Endothelial cell of umbilical vein (primary cell): ENCODE measurements at regions not wholly inside any gene's neighbourhood (a gene's known extent, or its start where the extent isn't known, plus 50 kb on each side); places are given as distances from the start of the nearest gene placed in this dataset.

Experiments
- BruUV-seq: library from RNA; stranded (reverse); fragments of 400-500 nt; replicated peaks from 2 replicates; lab custom pipeline; 2021; lab: Mats Ljungman, UMichigan
- CTCF ChIA-PET: fragments of 300-600, 350-600 bp; sonication (Branson Sonifier 250); formaldehyde crosslinking; loops from one replicate; lab custom pipeline; 2021; ENCODE audit warnings: antibody characterized with exemption, inconsistent platforms; lab: Charles Lee
- POLR2A ChIA-PET: fragments of 300-600, 350-600 bp; sonication (Branson Sonifier 250); formaldehyde crosslinking; loops from one replicate; lab custom pipeline; 2021; ENCODE audit warnings: antibody characterized with exemption, inconsistent platforms; lab: Charles Lee
- DNase-seq: peaks from one replicate; pipeline ENCODE4 v3.0.0-alpha.2; 2011; ENCODE audit warnings: low read depth, low spot score
- FAIRE-seq: peaks from 2 replicates; lab custom pipeline; 2011; peaks lifted over from hg19 to GRCh38; lab: Jason Lieb, UNC
- H2AFZ ChIP-seq: 2 replicates; pipeline ENCODE4 v1.6.0; 2012; ENCODE audit warnings: low read depth, low read length, control low read depth, inconsistent platforms
- H3K27ac ChIP-seq: 2 replicates; pipeline ENCODE4 v1.5.1; 2011; ENCODE audit warnings: low read depth, mild to moderate bottlenecking, control low read depth, low read length, moderate library complexity; ENCODE audit not compliant: insufficient read depth
- H3K27me3 ChIP-seq, 2 experiments: 2 replicates each; pipeline versions ENCODE4 v1.6.0 to v1.6.1; 2011; ENCODE audit warnings: low read length in 2 of 2, mixed read lengths in 1 of 2; ENCODE audit not compliant: control insufficient read depth in 2 of 2, insufficient read depth in 2 of 2
- H3K36me3 ChIP-seq, 2 experiments: 2 replicates in 1 of 2; 3 replicates in 1 of 2; pipeline ENCODE4 v1.5.1; 2011; ENCODE audit warnings: low read length in 2 of 2, mild to moderate bottlenecking in 1 of 2, moderate library complexity in 1 of 2; ENCODE audit not compliant: control insufficient read depth in 2 of 2, insufficient read depth in 2 of 2; ENCODE audit errors: extremely low read depth in 1 of 2
- H3K4me1 ChIP-seq: 3 replicates; pipeline ENCODE4 v1.5.1; 2011; ENCODE audit warnings: mild to moderate bottlenecking, low read length; ENCODE audit not compliant: control insufficient read depth, insufficient read depth; ENCODE audit errors: extremely low read depth
- H3K4me2 ChIP-seq: 2 replicates; pipeline ENCODE4 v1.6.1; 2011; ENCODE audit warnings: low read length, control low read depth, mixed read lengths; ENCODE audit not compliant: insufficient read depth
- H3K4me3 ChIP-seq, 3 experiments: fragments of 200-600 bp in 1 of 3; sonication (generic), shearing (Covaris generic) in 1 of 3; replicated peaks in 1 of 3; 2 replicates each; pipeline ENCODE4 v1.5.1; 2011 to 2016; ENCODE audit warnings: control low read depth in 3 of 3, low read length in 3 of 3, mild to moderate bottlenecking in 2 of 3, inconsistent platforms in 1 of 3, low read depth in 1 of 3, moderate library complexity in 1 of 3; ENCODE audit not compliant: insufficient read depth in 1 of 3
- H3K79me2 ChIP-seq: 2 replicates; pipeline ENCODE4 v1.6.0; 2012; ENCODE audit warnings: low read length, inconsistent platforms; ENCODE audit not compliant: control insufficient read depth, insufficient read depth
- H3K9ac ChIP-seq: replicated peaks from 2 replicates; pipeline ENCODE3; 2011; ENCODE audit warnings: low read length, control low read depth; ENCODE audit not compliant: insufficient read depth; ENCODE audit errors: extremely low read depth
- H3K9me1 ChIP-seq: replicated peaks from 3 replicates; pipeline ENCODE4 v1.6.0; 2011; ENCODE audit warnings: mild to moderate bottlenecking, low read length; ENCODE audit not compliant: control insufficient read depth, insufficient read depth; ENCODE audit errors: extremely low read depth
- H3K9me3 ChIP-seq: replicated peaks from 2 replicates; pipeline ENCODE4 v1.5.1; 2012; ENCODE audit warnings: low read length, inconsistent platforms; ENCODE audit not compliant: control insufficient read depth, insufficient read depth
- H4K20me1 ChIP-seq: replicated peaks from 2 replicates; pipeline ENCODE3; 2011; ENCODE audit warnings: mild to moderate bottlenecking, low read length; ENCODE audit not compliant: control insufficient read depth, insufficient read depth; ENCODE audit errors: extremely low read depth
- CTCF ChIP-seq, 2 donors: IDR thresholded peaks; 1 replicate in 1 of 2; 2 replicates in 1 of 2; pipeline ENCODE4 v1.5.1; 2011; ENCODE audit warnings: low read length in 2 of 2, mild to moderate bottlenecking in 2 of 2, moderate library complexity in 2 of 2, control low read depth in 1 of 2, inconsistent platforms in 1 of 2, low read depth in 1 of 2; ENCODE audit not compliant: insufficient read depth in 1 of 2; ENCODE audit errors: extremely low read depth in 1 of 2
- EZH2 ChIP-seq: IDR thresholded peaks from 2 replicates; pipeline ENCODE4 v1.6.1; 2012; ENCODE audit warnings: borderline replicate concordance, low read depth, mild to moderate bottlenecking, moderate library complexity, low read length, inconsistent platforms; ENCODE audit not compliant: severe bottlenecking
- FOS ChIP-seq: IDR thresholded peaks from 2 replicates; pipeline ENCODE4 v1.6.1; 2011; ENCODE audit warnings: mild to moderate bottlenecking, low read length, moderate library complexity, borderline replicate concordance; ENCODE audit not compliant: insufficient read depth
- GATA2 ChIP-seq: IDR thresholded peaks from 2 replicates; pipeline ENCODE4 v1.7.0; 2011; ENCODE audit warnings: low read depth, mild to moderate bottlenecking, moderate library complexity, mixed read lengths, low read length; ENCODE audit not compliant: insufficient read length, insufficient read depth
- JUN ChIP-seq: IDR thresholded peaks from 2 replicates; pipeline ENCODE4 v1.6.1; 2011; ENCODE audit warnings: borderline replicate concordance, low read depth; ENCODE audit not compliant: insufficient read length, insufficient read depth
- MAX ChIP-seq: IDR thresholded peaks from 2 replicates; pipeline ENCODE4 v1.6.1; 2011; ENCODE audit not compliant: insufficient read depth, insufficient read length
- MYC ChIP-seq: IDR thresholded peaks from one replicate; pipeline ENCODE4 v1.6.1; 2011; ENCODE audit warnings: mild to moderate bottlenecking, low read depth, low read length
- POLR2A ChIP-seq: IDR thresholded peaks from 2 replicates; pipeline ENCODE4 v1.6.1; 2012; ENCODE audit warnings: low read depth, mild to moderate bottlenecking, control low read depth, low read length
- POLR2AphosphoS5 ChIP-seq: IDR thresholded peaks from 2 replicates; pipeline ENCODE4 v1.6.1; 2012; ENCODE audit warnings: low read depth, mild to moderate bottlenecking, control low read depth, low read length, moderate library complexity; ENCODE audit not compliant: insufficient read depth
- dilution Hi-C: fragments of 300-500 bp; cut with MboI; formaldehyde crosslinking; loops from one replicate; pipeline ENCODE4 v1.15.0; 2019; ENCODE audit warnings: low sequenced_read_pairs; ENCODE audit not compliant: extremely low pct_ligation_motif_present
- intact Hi-C: fragments of 100-400 bp; cut with micrococcal nuclease; formaldehyde crosslinking; loops from one replicate; pipeline ENCODE4 v1.10.0; 2022

GRCh38 chr2:22958308-22958707, 426.7 kb upstream of the KLHL29 start:
- H3K27ac ChIP-seq, result no peak overlapping the region
- H3K27me3 ChIP-seq, result no peaks in the 10 kb centered on the region
- no peaks in the 10 kb centered on the region for H3K79me2 ChIP-seq
- H3K36me3 ChIP-seq, result no peaks in the 10 kb centered on the region
- ChIA-PET CTCF (no interaction called here), POLR2A (no interaction called here)
- FAIRE-seq (no peak), DNase-seq (no peak)
- dilution Hi-C loops (no loop called here), intact Hi-C loops (no loop called here)
- H3K9me1 ChIP-seq, result no peaks in the 10 kb centered on the region
- H3K9ac ChIP-seq, result no peak overlapping the region
- no peaks in the 10 kb centered on the region for H4K20me1 ChIP-seq
- no TSS peak for BruUV-seq
- peaks cover 14% of the 10 kb centered on the region for H3K9me3 ChIP-seq
- H3K4me3 ChIP-seq, result no peak overlapping the region
- TF ChIP-seq POLR2A, result no peak
- no peak for TF ChIP-seq FOS
- no peak for TF ChIP-seq GATA2
- TF ChIP-seq MAX, result no peak
- no peak for TF ChIP-seq JUN
- no peak for TF ChIP-seq CTCF (IDR thresholded peaks at IDR 0.05; ENCODE audit: extremely low read depth in 1 of 2, insufficient read depth in 1 of 2, low read depth in 1 of 2, low read length in 2 of 2)
- TF ChIP-seq MYC, result no peak
- TF ChIP-seq EZH2, result no peak
- no peak for TF ChIP-seq POLR2AphosphoS5
- no peak overlapping the region for H3K4me2 ChIP-seq
- no peak overlapping the region for H2AFZ ChIP-seq
- no peaks in the 10 kb centered on the region for H3K4me1 ChIP-seq
